Activated CD4-positive, alpha-beta T cell treated with anti-CD3 and anti-CD28 coated beads for 36 hours (primary cell): ENCODE measurements at regions not wholly inside any gene's neighbourhood (a gene's known extent, or its start where the extent isn't known, plus 50 kb on each side); places are given as distances from the start of the nearest gene placed in this dataset.

Source experiments
- ATAC-seq: fragments of 200-7000 bp; cut with Tn5 transposase; one replicate; pipeline ENCODE4 v1.10.0; 2021; ENCODE audit warnings: mild to moderate bottlenecking, moderate library complexity
- CTCF ChIA-PET: fragments of 350-600 bp; sonication (Branson Sonifier 250); formaldehyde crosslinking; loops from one replicate; lab custom pipeline; 2021; ENCODE audit warnings: antibody characterized with exemption; lab: Charles Lee
- POLR2A ChIA-PET: fragments of 350-600 bp; sonication (Branson Sonifier 250); formaldehyde crosslinking; loops from one replicate; lab custom pipeline; 2021; ENCODE audit warnings: antibody characterized with exemption, inconsistent platforms; lab: Charles Lee
- DNase-seq: peaks from one replicate; pipeline ENCODE4 v3.0.0-alpha.2; 2020
- H3K27ac Mint-ChIP-seq: one replicate; pipeline ENCODE4 v1.8.0; 2021; ENCODE audit warnings: mixed read lengths
- H3K27me3 Mint-ChIP-seq: one replicate; pipeline ENCODE4 v1.8.0; 2021; ENCODE audit warnings: mixed read lengths
- H3K36me3 Mint-ChIP-seq: one replicate; pipeline ENCODE4 v1.8.0; 2021; ENCODE audit warnings: low read depth, mixed read lengths
- H3K4me1 Mint-ChIP-seq: one replicate; pipeline ENCODE4 v1.8.0; 2021; ENCODE audit warnings: mixed read lengths
- H3K4me3 Mint-ChIP-seq: one replicate; pipeline ENCODE4 v1.8.0; 2021; ENCODE audit warnings: mild to moderate bottlenecking, moderate library complexity, mixed read lengths
- H3K9me3 Mint-ChIP-seq: one replicate; pipeline ENCODE4 v1.8.0; 2021; ENCODE audit warnings: low read depth, mixed read lengths
- intact Hi-C, 2 experiments: fragments of 100-400 bp; cut with DNase I in 1 of 2; cut with micrococcal nuclease in 1 of 2; formaldehyde crosslinking; loops; one replicate each; pipeline versions ENCODE4 v1.14.2 to v1.15.1; 2022 to 2024; cut with DNase I, micrococcal nuclease

- peaks cover 6% of the 10 kb centered on the region for H3K9me3 Mint-ChIP-seq
- no peak overlapping the region for H3K27ac Mint-ChIP-seq
- CTCF ChIA-PET, result interaction anchor here (0.8 kb wide), 1 partner anchor 15 kb away, joined by 4 read pairs; no protein-coding TSS in a partner anchor
- POLR2A ChIA-PET, result no interaction called here
- DNase-seq (no peak), ATAC-seq (no peak)
- H3K4me3 Mint-ChIP-seq, result no peak overlapping the region
- H3K36me3 Mint-ChIP-seq, result peaks cover 1% of the 10 kb centered on the region
- H3K27me3 Mint-ChIP-seq, result no peaks in the 10 kb centered on the region
- intact Hi-C loops, result no loop called here
- peaks cover 12% of the 10 kb centered on the region for H3K4me1 Mint-ChIP-seq
Measured at GRCh38 chr1:212155219-212155618, 119.7 kb downstream of the DTL start.

- peaks cover 25% of the 10 kb centered on the region for H3K4me1 Mint-ChIP-seq
- peaks cover 4% of the 10 kb centered on the region for H3K36me3 Mint-ChIP-seq
- ChIA-PET CTCF (interaction anchor here (0.7 to 1.0 kb wide), 2 partner anchors 13 to 211 kb away, joined by 3 read pairs; no protein-coding TSS in a partner anchor), POLR2A (no interaction called here)
- peaks cover 6% of the 10 kb centered on the region for H3K9me3 Mint-ChIP-seq
- intact Hi-C loops, result no loop called here
- H3K4me3 Mint-ChIP-seq, result no peak overlapping the region
- no peak overlapping the region for H3K27ac Mint-ChIP-seq
- no peaks in the 10 kb centered on the region for H3K27me3 Mint-ChIP-seq
- ATAC-seq (no peak), DNase-seq (no peak)
Measured at GRCh38 chr1:212157252-212157651, 121.7 kb downstream of the DTL start.

- peaks cover 2% of the 10 kb centered on the region for H3K9me3 Mint-ChIP-seq
Measured at GRCh38 chr1:212158912-212159796, 123.6 kb downstream of the DTL start.

DNA sequence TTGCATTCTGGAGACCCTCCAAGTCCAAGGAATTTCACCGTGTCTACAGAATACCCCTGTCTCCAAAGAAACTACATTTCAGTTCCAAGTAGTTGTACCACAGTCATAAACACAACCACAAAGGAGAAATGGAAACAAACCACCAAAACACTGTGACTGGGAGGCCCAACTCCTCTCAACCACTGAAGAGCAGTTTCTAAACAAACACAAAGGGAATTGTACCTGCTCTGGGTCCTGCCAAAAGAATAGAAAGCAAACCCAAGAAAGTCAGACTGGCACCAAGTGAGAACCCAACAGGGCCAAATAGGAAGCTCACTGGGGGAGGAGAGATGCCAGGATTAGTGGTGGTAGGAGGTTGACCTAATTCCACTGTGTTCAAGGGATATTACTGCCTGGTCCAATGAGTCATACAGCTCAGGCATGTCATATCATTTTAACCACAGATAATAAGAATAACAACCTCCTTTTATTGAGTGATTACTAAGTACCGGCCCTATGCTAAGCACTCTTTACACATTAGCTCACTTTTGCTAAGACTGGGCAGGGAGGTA, 123.9 kb upstream of the PPP2R5A start:
- H3K27me3 Mint-ChIP-seq, result no peaks in the 10 kb centered on the region
- intact Hi-C loops, result no loop called here
- DNase-seq (peak; percentile 19), ATAC-seq (peak; percentile 62)
- peaks cover 4% of the 10 kb centered on the region for H3K36me3 Mint-ChIP-seq
- H3K9me3 Mint-ChIP-seq, result no peaks in the 10 kb centered on the region
- H3K27ac Mint-ChIP-seq, result peak overlapping the region; percentile 9
- H3K4me1 Mint-ChIP-seq, result peaks cover 31% of the 10 kb centered on the region
- ChIA-PET CTCF (interaction anchor here (0.6 to 1.5 kb wide), 2 partner anchors 9 to 98 kb away, joined by 3 to 6 read pairs; no protein-coding TSS in a partner anchor), POLR2A (interaction anchor here (0.6 kb wide), 1 partner anchor 36 kb away, joined by 4 read pairs; no protein-coding TSS in a partner anchor)
- no peak overlapping the region for H3K4me3 Mint-ChIP-seq

More at GRCh38 chr1:212158912-212159796, 123.6 kb downstream of the DTL start:
- CTCF ChIA-PET, result no interaction called here
- Mint-ChIP-seq H3K27me3 (no peaks in the 10 kb centered on the region), H3K4me3 (no peak overlapping the region), H3K36me3 (peaks cover 4% of the 10 kb centered on the region), H3K27ac (peak overlapping the region; percentile 5), H3K4me1 (peaks cover 31% of the 10 kb centered on the region)
- POLR2A ChIA-PET, result interaction anchor here (0.7 to 1.0 kb wide), 3 partner anchors 59 to 125 kb away, joined by 3 to 4 read pairs (median 3); no protein-coding TSS in a partner anchor
- peak; percentile 34 for DNase-seq
- peak; percentile 42 for ATAC-seq
- intact Hi-C loops, result loop anchor here in 1 of 2 experiments (2.0 kb wide), 1 partner anchor 210 kb away; no protein-coding TSS in a partner anchor

DNA sequence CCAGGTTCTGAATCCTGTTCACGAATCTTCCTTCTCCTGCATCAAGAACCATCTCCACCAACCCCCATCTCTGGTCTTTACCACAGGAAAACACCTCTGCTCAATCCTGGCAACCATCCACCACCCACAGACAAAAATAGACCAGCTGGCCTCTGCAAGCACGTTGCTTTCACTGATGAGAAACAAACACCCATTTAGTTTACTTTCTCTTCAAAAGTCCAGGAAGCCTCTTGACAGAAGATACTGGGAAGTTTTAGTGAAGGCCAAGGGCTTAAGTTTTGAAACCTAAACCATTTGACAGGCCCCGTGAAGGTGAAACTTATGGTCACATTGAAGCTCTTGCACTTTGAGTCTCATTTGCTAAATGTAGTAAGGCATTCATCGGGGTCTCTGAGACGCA, 122.6 kb upstream of the PPP2R5A start:
- DNase-seq (peak; percentile 50), ATAC-seq (no peak)
- Mint-ChIP-seq H3K9me3 (no peaks in the 10 kb centered on the region), H3K27ac (peak overlapping the region; percentile 42), H3K27me3 (no peaks in the 10 kb centered on the region), H3K4me3 (no peak overlapping the region), H3K36me3 (peaks cover 4% of the 10 kb centered on the region), H3K4me1 (peaks cover 31% of the 10 kb centered on the region)
- ChIA-PET POLR2A (interaction anchor here (0.7 to 1.1 kb wide), 2 partner anchors 629 to 695 kb away, joined by 3 to 9 read pairs; partner anchors contain the start of gene FLVCR1), CTCF (interaction anchor here (0.6 to 0.8 kb wide), 3 partner anchors 11 to 488 kb away, joined by 3 read pairs; no protein-coding TSS in a partner anchor)
- intact Hi-C loops, result no loop called here

GRCh38 chr1:212164095-212164872, 120.9 kb upstream of the PPP2R5A start:
- Mint-ChIP-seq H3K4me3 (no peak overlapping the region), H3K4me1 (peaks cover 22% of the 10 kb centered on the region), H3K27me3 (no peaks in the 10 kb centered on the region), H3K9me3 (no peaks in the 10 kb centered on the region), H3K27ac (no peak overlapping the region), H3K36me3 (peaks cover 4% of the 10 kb centered on the region)
- ATAC-seq, result no peak
- ChIA-PET POLR2A (no interaction called here), CTCF (interaction anchor here (0.6 kb wide), 1 partner anchor 33 kb away, joined by 4 read pairs; no protein-coding TSS in a partner anchor)
- intact Hi-C loops, result no loop called here
- no peak for DNase-seq

DNA sequence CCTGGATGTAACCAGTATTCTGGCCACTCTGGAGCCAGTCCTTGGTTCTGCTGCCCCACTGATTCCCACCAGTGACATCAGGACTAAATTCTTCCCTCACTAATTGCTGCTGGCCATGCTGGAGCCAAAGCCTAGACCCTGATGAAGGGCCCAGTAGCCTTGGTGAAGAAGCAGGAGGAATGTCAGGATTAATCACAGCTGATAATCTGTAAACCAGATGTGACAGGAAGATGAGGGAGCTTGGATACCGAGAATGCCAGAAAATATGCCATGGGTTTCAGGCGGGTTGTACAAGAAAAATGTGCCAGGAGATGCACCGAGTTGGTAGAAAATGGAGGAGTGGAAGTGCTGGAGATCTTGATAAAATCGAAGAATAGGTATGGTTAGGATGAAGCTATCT, 119.0 kb upstream of the PPP2R5A start:
- intact Hi-C loops, result no loop called here
- no peak for ATAC-seq
- Mint-ChIP-seq H3K36me3 (peaks cover 2% of the 10 kb centered on the region), H3K4me3 (no peak overlapping the region), H3K27ac (no peak overlapping the region), H3K27me3 (no peaks in the 10 kb centered on the region), H3K4me1 (peaks cover 16% of the 10 kb centered on the region), H3K9me3 (no peaks in the 10 kb centered on the region)
- DNase-seq, result no peak
- ChIA-PET POLR2A (no interaction called here), CTCF (interaction anchor here (0.7 to 1.4 kb wide), 2 partner anchors 8 to 178 kb away, joined by 3 to 7 read pairs; no protein-coding TSS in a partner anchor)

GRCh38 chr1:212166644-212167043, 118.6 kb upstream of the PPP2R5A start:
- POLR2A ChIA-PET, result no interaction called here
- Mint-ChIP-seq H3K9me3 (no peaks in the 10 kb centered on the region), H3K4me3 (no peak overlapping the region), H3K36me3 (peaks cover under 1% of the 10 kb centered on the region), H3K27me3 (no peaks in the 10 kb centered on the region), H3K4me1 (peaks cover 12% of the 10 kb centered on the region), H3K27ac (no peak overlapping the region)
- no peak for DNase-seq
- ATAC-seq, result no peak
- intact Hi-C loops, result no loop called here
- CTCF ChIA-PET, result interaction anchor here (0.7 to 1.4 kb wide), 3 partner anchors 8 to 601 kb away, joined by 3 to 7 read pairs (median 3); no protein-coding TSS in a partner anchor

- CTCF ChIA-PET, result interaction anchor here (0.7 to 1.4 kb wide), 3 partner anchors 7 to 602 kb away, joined by 3 to 7 read pairs (median 3); no protein-coding TSS in a partner anchor
- H3K27ac Mint-ChIP-seq, result no peak overlapping the region
- H3K27me3 Mint-ChIP-seq, result no peaks in the 10 kb centered on the region
- POLR2A ChIA-PET, result no interaction called here
- intact Hi-C loops, result no loop called here
- no peaks in the 10 kb centered on the region for H3K9me3 Mint-ChIP-seq
- H3K36me3 Mint-ChIP-seq, result no peaks in the 10 kb centered on the region
- peaks cover 8% of the 10 kb centered on the region for H3K4me1 Mint-ChIP-seq
- no peak overlapping the region for H3K4me3 Mint-ChIP-seq
- ATAC-seq (no peak), DNase-seq (no peak)
Measured at GRCh38 chr1:212167098-212167497, 118.1 kb upstream of the PPP2R5A start.

DNA sequence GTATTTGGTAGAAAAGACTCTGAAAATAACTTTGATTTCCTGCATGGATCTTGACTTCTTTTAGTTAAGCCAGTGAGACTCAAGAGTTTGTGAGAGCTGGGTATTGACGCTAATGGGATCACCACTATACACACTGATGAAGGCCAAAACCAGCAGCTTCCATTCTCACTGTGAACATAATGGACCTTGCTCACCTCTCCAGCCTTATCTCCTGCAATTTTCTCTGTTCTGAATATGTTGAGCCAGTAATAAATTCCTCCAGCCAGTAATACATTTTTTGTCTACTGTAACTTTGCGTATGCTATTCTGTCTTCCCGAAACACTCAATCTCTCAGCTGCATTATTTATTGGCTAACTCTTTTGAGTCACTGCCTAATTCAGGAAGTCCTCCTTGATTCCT, 111.6 kb upstream of the PPP2R5A start:
- Mint-ChIP-seq H3K4me1 (peaks cover 5% of the 10 kb centered on the region), H3K36me3 (no peaks in the 10 kb centered on the region), H3K9me3 (no peaks in the 10 kb centered on the region), H3K4me3 (no peak overlapping the region), H3K27me3 (no peaks in the 10 kb centered on the region), H3K27ac (no peak overlapping the region)
- ChIA-PET POLR2A (no interaction called here), CTCF (interaction anchor here (1.6 kb wide), 1 partner anchor 11 kb away, joined by 3 read pairs; no protein-coding TSS in a partner anchor)
- ATAC-seq, result no peak
- intact Hi-C loops, result no loop called here
- DNase-seq, result no peak
